Ectodermal cell (in vitro differentiated cells): ENCODE measurements at regions not wholly inside any gene's neighbourhood (a gene's known extent, or its start where the extent isn't known, plus 50 kb on each side); places are given as distances from the start of the nearest gene placed in this dataset.

Experiments used
- H3K27ac ChIP-seq: 2 replicates; pipeline ENCODE4 v1.7.0; 2013; ENCODE audit warnings: mild to moderate bottlenecking, low read depth, low read length; ENCODE audit not compliant: insufficient read depth, poor library complexity, severe bottlenecking
- H3K27me3 ChIP-seq: 2 replicates; pipeline ENCODE4 v1.7.0; 2013; ENCODE audit warnings: mild to moderate bottlenecking, low read length; ENCODE audit not compliant: insufficient read depth, control insufficient read depth, poor library complexity, severe bottlenecking
- H3K36me3 ChIP-seq: one replicate; pipeline ENCODE4 v1.7.0; 2013; ENCODE audit warnings: low read length; ENCODE audit not compliant: control insufficient read depth, insufficient read depth
- H3K4me1 ChIP-seq: one replicate; pipeline ENCODE4 v1.7.0; 2013; ENCODE audit warnings: low read length; ENCODE audit not compliant: control insufficient read depth, insufficient read depth
- H3K4me3 ChIP-seq: 2 replicates; pipeline ENCODE4 v1.7.0; 2013; ENCODE audit warnings: low read depth, low read length, control low read depth; ENCODE audit not compliant: insufficient read depth
- H3K9me3 ChIP-seq: 2 replicates; pipeline ENCODE4 v1.7.0; 2013; ENCODE audit warnings: mild to moderate bottlenecking, low read length, moderate library complexity; ENCODE audit not compliant: control insufficient read depth
- WGBS, 2 experiments: methylation state at CpG; one replicate each; pipeline ENCODE4 v1.1.7; 2013; ENCODE audit warnings: missing lambda C conversion rate in 2 of 2; 5-methylcytosine and 5-hydroxymethylcytosine counted together

DNA sequence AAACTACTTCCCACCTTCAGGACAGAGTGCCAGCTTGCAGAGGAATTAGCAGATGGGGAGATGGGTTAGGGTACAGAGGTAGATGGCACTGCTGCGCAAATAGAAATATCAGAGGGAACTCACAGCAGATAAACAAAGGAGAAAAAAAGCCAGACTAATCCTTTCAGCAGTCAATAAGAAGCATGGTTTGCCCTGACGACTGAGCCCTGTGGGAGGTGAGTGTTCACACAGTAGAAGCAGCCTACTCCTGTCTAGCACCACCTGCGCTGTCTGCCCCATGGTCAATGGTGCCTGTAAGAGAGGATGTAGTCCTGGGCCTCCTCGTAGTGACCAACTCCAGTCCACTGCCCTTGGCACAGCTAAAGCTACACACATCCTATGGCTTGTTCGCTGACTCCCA lies 174.1 kb downstream of the IBTK start:
- no peaks in the 10 kb centered on the region for H3K9me3 ChIP-seq
- H3K27ac ChIP-seq, result no peak overlapping the region
- 72 to 78% methylated on average over 5 of the region's 5 CpGs for WGBS, 2 experiments
- H3K4me1 ChIP-seq, result no peaks in the 10 kb centered on the region
- H3K4me3 ChIP-seq, result no peak overlapping the region
- no peaks in the 10 kb centered on the region for H3K27me3 ChIP-seq
- H3K36me3 ChIP-seq, result no peaks in the 10 kb centered on the region

DNA sequence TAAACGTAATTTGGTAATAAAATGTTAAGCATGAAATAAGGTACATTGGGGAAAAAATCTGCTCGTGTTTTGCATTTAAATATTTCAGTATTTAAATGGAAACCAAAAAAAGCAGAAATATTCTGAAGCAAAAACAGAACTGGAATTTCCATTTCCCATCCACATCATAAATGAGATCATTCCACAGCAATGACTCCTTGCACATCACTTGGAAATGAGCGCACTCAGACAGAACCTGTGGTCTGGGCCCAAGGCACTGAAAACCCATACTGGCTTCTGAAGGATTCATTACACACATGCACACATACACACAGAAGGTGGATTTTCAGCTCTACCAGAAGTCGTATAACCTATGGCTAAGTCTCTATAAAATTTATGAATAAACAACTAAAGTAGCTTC lies 174.8 kb downstream of the IBTK start:
- Histone ChIP-seq H3K27ac (no peak overlapping the region), H3K36me3 (no peaks in the 10 kb centered on the region), H3K4me1 (no peaks in the 10 kb centered on the region), H3K27me3 (no peaks in the 10 kb centered on the region), H3K9me3 (no peaks in the 10 kb centered on the region), H3K4me3 (no peak overlapping the region)
- 59 to 78% methylated on average over 1 to 4 of the region's 4 CpGs for WGBS, 2 experiments

DNA sequence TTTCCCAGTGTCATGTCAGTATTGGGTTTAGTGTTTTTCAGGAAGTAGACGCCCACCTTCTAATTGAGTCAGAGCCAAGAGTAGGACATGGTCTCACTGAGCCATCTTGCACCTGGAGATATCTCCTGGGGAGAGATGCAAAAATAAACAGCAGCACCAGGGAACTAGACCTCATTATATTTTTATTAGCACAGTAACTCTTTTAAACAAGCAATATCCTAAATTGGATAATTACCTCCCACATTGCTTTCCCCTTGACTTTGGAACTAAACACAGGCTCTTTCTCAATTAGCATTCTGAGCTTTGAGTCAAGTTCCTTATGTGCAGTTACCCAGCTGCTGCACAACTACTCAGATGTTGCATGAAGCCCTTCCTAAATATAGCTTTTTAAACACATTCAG lies 175.4 kb downstream of the IBTK start:
- H3K36me3 ChIP-seq, result no peaks in the 10 kb centered on the region
- WGBS, 2 experiments, result 95 to 100% methylated on average over 1 of the region's 1 CpG

DNA sequence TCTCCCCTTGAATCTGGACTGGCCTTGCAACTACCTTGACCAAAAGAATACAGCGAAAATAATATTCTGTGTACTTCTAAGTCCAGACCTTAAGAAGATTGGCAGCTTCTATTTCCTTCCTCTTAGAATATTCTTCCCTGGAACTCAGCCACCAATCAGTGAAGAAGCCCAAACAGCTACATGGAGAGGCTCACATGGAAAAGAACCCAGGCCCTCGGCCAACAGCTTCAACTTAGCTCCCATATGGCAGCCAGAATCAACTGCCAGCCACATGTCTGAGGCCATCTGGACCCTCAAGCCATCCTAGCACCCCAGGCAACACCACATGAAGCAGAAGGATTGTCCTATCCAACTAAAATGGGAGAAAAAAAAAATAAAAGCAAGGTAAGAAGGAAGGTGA lies 178.8 kb downstream of the IBTK start:
- Histone ChIP-seq H3K27me3 (no peaks in the 10 kb centered on the region), H3K4me3 (no peak overlapping the region), H3K9me3 (no peaks in the 10 kb centered on the region), H3K36me3 (no peaks in the 10 kb centered on the region), H3K27ac (no peak overlapping the region), H3K4me1 (no peaks in the 10 kb centered on the region)
- WGBS, 2 experiments, result 43 to 46% methylated on average over 2 of the region's 2 CpGs

More for the DNA sequence above, 175.4 kb downstream of the IBTK start:
- no peaks in the 10 kb centered on the region for H3K9me3 ChIP-seq
- H3K27ac ChIP-seq, result no peak overlapping the region
- no peak overlapping the region for H3K4me3 ChIP-seq
- no peaks in the 10 kb centered on the region for H3K4me1 ChIP-seq
- no peaks in the 10 kb centered on the region for H3K27me3 ChIP-seq

DNA sequence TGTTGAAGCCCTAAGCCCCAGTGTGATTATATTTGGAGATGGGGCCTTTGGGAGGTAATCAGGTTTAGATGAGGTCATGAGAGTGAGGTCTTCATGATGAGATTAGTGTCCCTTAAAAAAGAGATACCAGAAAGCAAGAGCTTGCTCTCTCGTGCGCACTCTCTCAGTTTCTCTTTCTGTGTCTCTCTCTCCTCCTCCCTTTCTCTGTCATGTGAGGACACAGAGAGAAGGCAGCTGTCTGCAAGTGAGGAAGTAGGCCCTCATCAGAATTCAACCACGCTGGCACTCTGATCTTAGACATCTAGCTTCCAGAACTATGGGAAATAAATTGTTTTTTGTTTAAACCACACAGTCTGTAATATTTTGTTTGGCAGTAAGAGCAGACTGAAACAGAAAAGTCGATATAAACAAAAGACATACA lies 180.5 kb downstream of the IBTK start:
- H3K4me3 ChIP-seq, result no peak overlapping the region
- WGBS, 2 experiments, result 94 to 95% methylated on average over 3 to 4 of the region's 4 CpGs
- H3K36me3 ChIP-seq, result no peaks in the 10 kb centered on the region
- no peak overlapping the region for H3K27ac ChIP-seq
- no peaks in the 10 kb centered on the region for H3K9me3 ChIP-seq
- H3K4me1 ChIP-seq, result no peaks in the 10 kb centered on the region
- no peaks in the 10 kb centered on the region for H3K27me3 ChIP-seq

DNA sequence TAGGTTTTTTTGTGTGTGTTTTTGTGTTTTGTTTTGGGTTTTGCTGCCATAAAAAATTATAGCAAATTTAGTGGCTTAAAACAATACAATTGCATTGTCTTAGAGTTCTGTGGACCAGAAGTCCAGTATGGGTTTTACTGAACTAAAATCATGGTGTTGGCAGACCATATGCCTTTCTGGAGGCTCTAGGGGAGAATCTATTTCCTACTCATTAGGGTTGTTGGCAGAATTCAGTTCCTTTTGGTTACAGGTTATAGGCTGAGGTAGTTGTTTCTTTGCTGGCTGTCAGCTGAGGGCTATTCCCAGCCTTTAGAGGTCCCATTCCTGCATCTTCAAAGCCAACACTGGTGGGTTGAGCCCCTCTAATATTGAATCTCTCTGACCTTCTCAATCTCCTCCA lies 181.3 kb downstream of the IBTK start:
- Histone ChIP-seq H3K27me3 (no peaks in the 10 kb centered on the region), H3K27ac (no peak overlapping the region), H3K9me3 (no peaks in the 10 kb centered on the region), H3K36me3 (no peaks in the 10 kb centered on the region), H3K4me3 (no peak overlapping the region), H3K4me1 (no peaks in the 10 kb centered on the region)

DNA sequence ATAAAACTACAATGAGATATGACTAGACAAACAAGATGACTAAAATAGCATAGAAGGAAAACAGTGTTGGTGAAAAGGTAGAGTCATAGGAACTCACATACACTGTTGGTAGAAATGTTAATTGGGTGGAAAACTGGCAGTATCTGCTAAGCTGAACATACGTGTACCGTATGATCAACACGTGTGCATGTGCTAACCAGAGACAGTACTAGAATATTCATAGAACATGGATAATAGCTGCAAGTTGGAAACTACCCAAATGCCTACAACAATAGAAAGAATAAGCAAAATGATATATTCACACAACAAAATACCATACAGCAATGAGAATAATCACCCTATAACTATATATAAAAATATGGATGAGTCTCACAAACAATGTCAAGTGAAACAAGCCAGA lies 184.0 kb downstream of the IBTK start:
- no peak overlapping the region for H3K4me3 ChIP-seq
- H3K27me3 ChIP-seq, result no peaks in the 10 kb centered on the region
- H3K36me3 ChIP-seq, result no peaks in the 10 kb centered on the region
- no peaks in the 10 kb centered on the region for H3K4me1 ChIP-seq
- no peak overlapping the region for H3K27ac ChIP-seq
- 94 to 97% methylated on average over 3 of the region's 3 CpGs for WGBS, 2 experiments
- no peaks in the 10 kb centered on the region for H3K9me3 ChIP-seq

DNA sequence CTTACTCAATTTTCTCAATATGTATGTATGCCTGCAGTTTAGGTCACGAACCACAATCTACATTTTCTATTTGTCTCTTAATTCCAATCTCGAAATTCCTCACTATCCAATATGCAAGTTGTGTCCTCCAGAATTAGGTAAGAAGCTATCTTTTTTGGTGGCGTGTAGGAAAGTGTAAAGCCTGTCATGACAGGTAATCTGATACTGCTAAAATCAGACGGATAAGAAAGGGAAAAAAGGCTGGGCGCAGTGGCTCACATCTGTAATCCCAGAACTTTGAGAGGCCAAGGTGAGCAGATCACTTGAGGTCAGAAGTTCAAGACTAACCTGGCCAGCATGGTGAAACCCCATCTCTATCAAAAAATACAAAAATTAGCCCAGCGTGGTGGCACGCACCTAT lies 185.3 kb downstream of the IBTK start:
- Histone ChIP-seq H3K27ac (no peak overlapping the region), H3K9me3 (no peaks in the 10 kb centered on the region), H3K36me3 (no peaks in the 10 kb centered on the region), H3K4me3 (no peak overlapping the region), H3K27me3 (no peaks in the 10 kb centered on the region), H3K4me1 (no peaks in the 10 kb centered on the region)
- 79 to 80% methylated on average over 7 of the region's 7 CpGs for WGBS, 2 experiments

- no peaks in the 10 kb centered on the region for H3K9me3 ChIP-seq
- no peaks in the 10 kb centered on the region for H3K4me1 ChIP-seq
- H3K27ac ChIP-seq, result no peak overlapping the region
- H3K36me3 ChIP-seq, result no peaks in the 10 kb centered on the region
- H3K27me3 ChIP-seq, result no peaks in the 10 kb centered on the region
- H3K4me3 ChIP-seq, result no peak overlapping the region
- 90 to 92% methylated on average over 4 to 5 of the region's 5 CpGs for WGBS, 2 experiments
Measured at GRCh38 chr6:82057846-82058554, 189.5 kb downstream of the IBTK start.

DNA sequence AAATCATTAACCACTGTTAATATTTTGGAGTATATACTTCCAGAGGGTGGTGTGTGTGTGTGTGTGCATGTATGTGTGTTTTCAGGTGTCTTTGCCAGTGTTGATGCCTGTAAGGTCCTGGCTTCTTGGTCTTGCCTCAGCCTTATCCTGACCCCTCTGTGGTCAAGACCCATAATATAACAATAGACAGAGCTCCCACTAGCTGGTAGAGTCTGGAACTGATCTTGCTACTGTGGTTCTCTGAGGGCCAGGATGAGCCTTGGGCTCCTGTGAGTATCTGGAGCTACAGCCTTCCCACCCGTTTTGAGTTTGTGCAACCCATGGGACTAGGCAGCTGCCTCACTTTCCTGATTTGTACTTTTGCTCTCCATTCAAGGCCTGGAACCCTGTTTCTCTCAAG lies 191.0 kb downstream of the IBTK start:
- Histone ChIP-seq H3K27me3 (no peaks in the 10 kb centered on the region), H3K9me3 (no peaks in the 10 kb centered on the region), H3K36me3 (no peaks in the 10 kb centered on the region), H3K27ac (no peak overlapping the region), H3K4me3 (no peak overlapping the region), H3K4me1 (no peaks in the 10 kb centered on the region)
- WGBS, 2 experiments, result 80 to 84% methylated on average over 1 of the region's 1 CpG
